ENCODE measurements at regions not wholly inside any gene's neighbourhood (a gene's known extent, or its start where the extent isn't known, plus 50 kb on each side); places are given as distances from the start of the nearest gene placed in this dataset.

DNA sequence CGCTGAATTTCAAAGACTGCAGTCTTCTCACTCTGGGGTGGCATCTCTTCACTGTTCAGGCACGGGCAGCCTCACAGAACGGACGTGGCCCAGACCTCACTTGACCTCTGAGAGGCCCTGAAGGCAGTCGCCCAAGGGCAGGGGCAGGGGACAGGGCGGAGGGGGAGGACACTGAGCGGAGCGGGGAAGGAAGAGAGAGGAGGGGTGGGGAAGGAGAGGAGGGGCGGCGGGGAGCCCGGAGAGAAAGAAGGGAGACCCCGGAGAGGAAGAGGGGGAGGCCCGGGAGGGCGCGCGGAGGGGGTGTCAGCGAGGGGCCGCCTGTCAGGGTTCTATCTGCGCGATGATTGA is 58.7 kb upstream of the COMTD1 start:
- DNase-seq (ENCODE audit: low spot score) = no peak

- no peak for DNase-seq (ENCODE audit: low spot score)
These were observed 58.3 kb upstream of the COMTD1 start for GRCh38 chr10:75294031-75294437.

GRCh38 chr10:75293446-75293820 is 57.7 kb upstream of the COMTD1 start:
- no peak for DNase-seq (ENCODE audit: low spot score)

DNA sequence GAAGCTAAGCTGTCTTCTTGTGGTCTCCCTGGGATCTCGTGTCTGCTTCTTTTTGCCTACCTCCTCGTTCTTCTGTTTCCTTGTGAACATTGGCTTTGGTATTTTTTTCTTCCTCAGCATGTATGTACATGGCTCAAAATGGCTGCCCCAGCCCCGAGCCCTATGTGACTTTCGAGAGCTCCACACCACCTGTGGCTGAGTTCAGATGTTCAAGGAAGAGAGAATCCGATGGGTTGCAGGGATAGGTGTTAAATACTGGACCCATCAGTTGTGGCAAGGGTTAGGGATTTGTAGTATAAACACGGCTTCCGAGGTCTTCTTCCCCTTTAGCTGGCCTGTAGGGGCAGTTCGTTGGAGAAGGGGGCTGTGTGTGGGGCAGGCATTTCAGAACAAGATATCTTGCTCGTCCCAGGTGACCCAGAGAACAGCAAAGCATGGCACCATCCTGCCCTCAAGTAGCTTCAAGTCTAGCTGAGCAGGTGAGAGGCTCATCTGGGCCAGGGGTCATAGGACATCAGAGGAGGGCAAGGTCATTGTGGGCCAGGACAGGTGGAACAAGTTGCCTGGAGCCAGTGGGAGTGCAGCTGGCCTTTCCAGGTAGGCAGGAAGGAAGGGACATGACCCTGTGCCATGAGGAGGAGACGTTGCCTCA is 57.2 kb upstream of the COMTD1 start:
- no peak for DNase-seq (ENCODE audit: low spot score)

GRCh38 chr10:75291805-75292204 is 56.0 kb upstream of the COMTD1 start:
- no peak for DNase-seq (ENCODE audit: low spot score)

DNA sequence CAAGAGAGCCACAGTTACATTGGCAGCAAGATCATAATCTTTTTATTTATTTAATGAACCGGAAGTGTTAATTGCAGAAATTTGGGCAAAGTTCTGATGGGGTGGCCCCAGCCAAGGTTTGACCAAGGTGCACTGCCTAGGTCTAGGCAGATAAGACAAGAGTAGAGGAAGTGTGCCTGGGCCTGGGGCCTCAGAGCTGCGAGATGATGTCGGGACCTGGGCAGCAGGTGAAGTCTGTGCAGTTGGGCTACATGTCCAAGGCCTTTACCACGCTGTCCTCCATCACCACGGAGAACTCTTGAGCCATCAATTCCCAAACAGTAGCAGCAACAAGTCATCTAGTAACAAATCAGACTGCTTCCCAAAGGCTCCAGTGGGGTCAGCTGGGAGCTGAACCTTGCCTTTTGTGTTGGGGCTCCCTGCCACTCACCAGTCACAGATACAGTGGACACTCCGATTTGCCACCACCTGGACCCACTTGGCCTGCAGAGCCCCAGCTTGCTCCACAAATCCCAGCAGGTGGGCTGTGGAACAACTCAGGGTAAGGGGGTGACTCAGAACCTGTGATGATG is 52.5 kb upstream of the COMTD1 start:
- no peak for DNase-seq (ENCODE audit: low spot score)

GRCh38 chr10:75287697-75288096 is 51.9 kb upstream of the COMTD1 start:
- no peak for DNase-seq (ENCODE audit: low spot score)

GRCh38 chr10:75286901-75287300 is 51.1 kb upstream of the COMTD1 start:
- no peak for DNase-seq (ENCODE audit: low spot score)
